Activated CD8-positive, alpha-beta memory T cell treated with anti-CD3 and anti-CD28 coated beads for 36 hours (primary cell): ENCODE measurements at regions not wholly inside any gene's neighbourhood (a gene's known extent, or its start where the extent isn't known, plus 50 kb on each side); places are given as distances from the start of the nearest gene placed in this dataset.
"Not testable (repeated sequence)": the region's sequence is repeated elsewhere in the genome, so short reads cannot be mapped to it uniquely, and the experiment has no call there.

Experiments
- CTCF ChIA-PET: fragments of 350-600 bp; sonication (Branson Sonifier 250); formaldehyde crosslinking; loops from one replicate; lab custom pipeline; 2021; ENCODE audit warnings: antibody characterized with exemption; lab: Charles Lee
- POLR2A ChIA-PET: fragments of 350-600 bp; sonication (Branson Sonifier 250); formaldehyde crosslinking; loops from one replicate; lab custom pipeline; 2021; ENCODE audit warnings: antibody characterized with exemption; lab: Charles Lee

DNA sequence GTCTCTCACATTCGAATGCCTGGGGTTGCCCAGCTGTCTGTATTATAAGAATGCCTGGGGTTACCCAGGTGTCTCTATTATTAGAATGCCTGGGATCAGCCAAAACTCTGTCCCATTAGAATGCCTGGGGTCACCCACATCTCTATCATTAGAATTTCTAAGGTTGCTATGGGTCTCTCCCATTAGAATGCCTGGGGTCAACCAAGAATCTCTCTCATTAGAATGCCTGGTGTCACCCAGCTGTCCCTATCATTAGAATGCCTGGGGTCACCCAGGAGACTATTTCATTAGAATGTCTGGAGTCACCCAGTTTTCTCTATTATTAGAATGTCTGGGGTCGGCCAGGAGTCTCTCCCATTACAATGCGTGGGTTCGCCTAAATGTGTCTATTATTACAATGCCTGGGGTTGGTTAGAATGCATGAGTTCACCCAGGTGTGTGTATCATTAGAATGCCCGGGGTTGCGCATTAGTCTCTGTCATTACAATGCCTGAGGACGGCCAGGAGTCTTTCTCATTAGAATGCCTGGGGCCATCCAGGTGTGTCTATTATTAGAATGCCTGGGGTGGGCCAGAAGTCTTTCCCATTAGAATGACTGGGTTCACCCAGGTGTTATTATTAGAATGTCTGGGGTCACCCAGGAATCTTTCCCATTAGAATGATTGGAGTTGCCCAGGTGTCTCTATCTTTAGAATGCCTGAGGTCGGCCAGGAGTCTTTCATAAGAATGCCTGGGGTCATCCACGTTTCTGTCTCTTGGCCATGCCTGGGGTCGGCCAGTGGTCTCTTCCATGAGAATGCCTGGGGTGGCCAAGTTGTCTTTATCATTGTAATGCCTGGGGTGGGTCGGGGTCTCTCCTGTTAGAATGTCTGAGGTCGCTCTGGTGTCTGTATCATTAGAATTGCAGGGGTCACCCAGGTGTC is 59.6 kb downstream of the RNF187 start:
- ChIA-PET CTCF (no interaction called here), POLR2A (no interaction called here)

- ChIA-PET POLR2A (no interaction called here), CTCF (no interaction called here)
These were observed 60.2 kb downstream of the RNF187 start for GRCh38 chr1:228547464-228547792.

- ChIA-PET CTCF (no interaction called here), POLR2A (no interaction called here)
These were observed 61.6 kb downstream of the RNF187 start for GRCh38 chr1:228548788-228549187.

- CTCF ChIA-PET: interaction anchor here (0.5 kb wide), 1 partner anchor 818 kb away, joined by 7 read pairs; no protein-coding TSS in a partner anchor
- POLR2A ChIA-PET: no interaction called here
These were observed 65.5 kb downstream of the RNF187 start for GRCh38 chr1:228552596-228553176.

DNA sequence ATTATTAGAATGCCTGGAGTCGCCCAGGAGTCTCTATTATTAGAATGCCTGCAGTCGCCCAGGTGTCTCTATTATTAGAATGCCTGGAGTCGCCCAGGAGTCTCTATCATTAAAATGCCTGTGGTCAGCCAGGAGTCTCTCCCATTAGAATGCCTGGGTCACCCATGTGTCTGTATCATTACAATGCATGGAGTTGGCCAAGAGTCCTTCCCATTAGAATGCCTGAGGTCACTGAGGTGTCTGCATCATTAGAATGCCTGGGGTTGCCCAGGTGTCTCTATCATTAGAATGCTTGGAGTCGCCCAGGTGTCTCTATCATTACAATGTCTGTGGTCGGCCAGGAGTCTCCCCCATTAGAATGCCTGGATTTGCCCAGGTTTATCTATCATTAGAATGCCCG is 66.9 kb downstream of the RNF187 start:
- CTCF ChIA-PET: no interaction called here
- POLR2A ChIA-PET: no interaction called here

GRCh38 chr1:228555074-228555994 is 68.2 kb downstream of the RNF187 start:
- CTCF ChIA-PET: no interaction called here
- POLR2A ChIA-PET: no interaction called here

GRCh38 chr1:228556634-228557430 is 69.7 kb downstream of the RNF187 start:
- POLR2A ChIA-PET, CTCF ChIA-PET: not testable (repeated sequence)
